Natural killer cell (primary cell): ENCODE measurements at regions not wholly inside any gene's neighbourhood (a gene's known extent, or its start where the extent isn't known, plus 50 kb on each side); places are given as distances from the start of the nearest gene placed in this dataset.

Source experiments
- ATAC-seq, 3 donors: fragments of 150-1000 bp in 2 of 3; fragments of 200-7000 bp in 1 of 3; cut with Tn5 transposase; 1 replicate in 1 of 3; 2 replicates in 2 of 3; pipeline ENCODE4 v1.10.0; 2021; ENCODE audit warnings: mild to moderate bottlenecking in 2 of 3, moderate library complexity in 2 of 3
- DNase-seq, 2 donors: peaks; one replicate each; pipeline versions ENCODE4 v3.0.0 to v3.0.0-alpha.2; 2013 to 2021; ENCODE audit warnings: mixed read lengths in 1 of 2
- H3K27ac ChIP-seq: one replicate; pipeline ENCODE4 v1.5.1; 2013; ENCODE audit warnings: mild to moderate bottlenecking, low read length
- H3K27me3 ChIP-seq: one replicate; pipeline ENCODE4 v1.6.1; 2013; ENCODE audit warnings: low read length; ENCODE audit not compliant: control insufficient read depth, insufficient read depth
- H3K36me3 ChIP-seq: one replicate; pipeline ENCODE4 v1.6.1; 2013; ENCODE audit warnings: low read length; ENCODE audit not compliant: control insufficient read depth, insufficient read depth
- H3K4me1 ChIP-seq: one replicate; pipeline ENCODE4 v1.6.1; 2013; ENCODE audit warnings: low read length; ENCODE audit not compliant: control insufficient read depth, insufficient read depth
- H3K4me3 ChIP-seq: one replicate; pipeline ENCODE4 v1.5.1; 2013; ENCODE audit warnings: low read length
- H3K9me3 ChIP-seq: one replicate; pipeline ENCODE4 v1.6.1; 2013; ENCODE audit warnings: low read length; ENCODE audit not compliant: control insufficient read depth, insufficient read depth
- H3K27ac Mint-ChIP-seq, 2 donors: one replicate each; pipeline ENCODE4 v1.8.0; 2022; ENCODE audit warnings: mild to moderate bottlenecking in 2 of 2, mixed read lengths in 2 of 2, moderate library complexity in 1 of 2
- H3K27me3 Mint-ChIP-seq, 2 donors: one replicate each; pipeline ENCODE4 v1.8.0; 2022; ENCODE audit warnings: low read depth in 2 of 2, mixed read lengths in 2 of 2
- H3K36me3 Mint-ChIP-seq: one replicate; pipeline ENCODE4 v1.8.0; 2022; ENCODE audit warnings: mixed read lengths
- H3K4me1 Mint-ChIP-seq, 2 donors: one replicate each; pipeline ENCODE4 v1.8.0; 2022; ENCODE audit warnings: mixed read lengths in 2 of 2
- H3K4me3 Mint-ChIP-seq: one replicate; pipeline ENCODE4 v1.8.0; 2022; ENCODE audit warnings: mild to moderate bottlenecking, moderate library complexity, mixed read lengths
- H3K9me3 Mint-ChIP-seq, 2 donors: one replicate each; pipeline ENCODE4 v1.8.0; 2022; ENCODE audit warnings: mixed read lengths in 2 of 2
- WGBS: methylation state at CpG from one replicate; pipeline ENCODE4 v1.1.7; 2013; ENCODE audit warnings: missing lambda C conversion rate; ENCODE audit not compliant: insufficient coverage; 5-methylcytosine and 5-hydroxymethylcytosine counted together
- intact Hi-C: fragments of 100-400 bp; cut with micrococcal nuclease; formaldehyde crosslinking; loops from one replicate; pipeline ENCODE4 v1.14.2; 2022
- TF ChIP-seq, protein P1 (sequence below): fragments of 200-600 bp; IDR thresholded peaks from one replicate; pipeline ENCODE4 v1.8.0; 2022; ENCODE audit warnings: antibody characterized with exemption

GRCh38 chr3:18264361-18264760 is 160.8 kb downstream of the SATB1 start:
- intact Hi-C loops, result no loop called here
- Histone ChIP-seq H3K9me3 (no peaks in the 10 kb centered on the region), H3K36me3 (no peaks in the 10 kb centered on the region), H3K27me3 (no peaks in the 10 kb centered on the region), H3K27ac (no peak overlapping the region), H3K4me1 (no peaks in the 10 kb centered on the region), H3K4me3 (no peak overlapping the region)
- H3K4me1 Mint-ChIP-seq, result no peaks in the 10 kb centered on the region
- TF ChIP-seq, protein P1, sequence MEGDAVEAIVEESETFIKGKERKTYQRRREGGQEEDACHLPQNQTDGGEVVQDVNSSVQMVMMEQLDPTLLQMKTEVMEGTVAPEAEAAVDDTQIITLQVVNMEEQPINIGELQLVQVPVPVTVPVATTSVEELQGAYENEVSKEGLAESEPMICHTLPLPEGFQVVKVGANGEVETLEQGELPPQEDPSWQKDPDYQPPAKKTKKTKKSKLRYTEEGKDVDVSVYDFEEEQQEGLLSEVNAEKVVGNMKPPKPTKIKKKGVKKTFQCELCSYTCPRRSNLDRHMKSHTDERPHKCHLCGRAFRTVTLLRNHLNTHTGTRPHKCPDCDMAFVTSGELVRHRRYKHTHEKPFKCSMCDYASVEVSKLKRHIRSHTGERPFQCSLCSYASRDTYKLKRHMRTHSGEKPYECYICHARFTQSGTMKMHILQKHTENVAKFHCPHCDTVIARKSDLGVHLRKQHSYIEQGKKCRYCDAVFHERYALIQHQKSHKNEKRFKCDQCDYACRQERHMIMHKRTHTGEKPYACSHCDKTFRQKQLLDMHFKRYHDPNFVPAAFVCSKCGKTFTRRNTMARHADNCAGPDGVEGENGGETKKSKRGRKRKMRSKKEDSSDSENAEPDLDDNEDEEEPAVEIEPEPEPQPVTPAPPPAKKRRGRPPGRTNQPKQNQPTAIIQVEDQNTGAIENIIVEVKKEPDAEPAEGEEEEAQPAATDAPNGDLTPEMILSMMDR, result no peak
- H3K27me3 Mint-ChIP-seq, result peaks cover 0 to 4% of the 10 kb centered on the region in 2 donors
- no peaks in the 10 kb centered on the region for H3K9me3 Mint-ChIP-seq
- no peaks in the 10 kb centered on the region for H3K36me3 Mint-ChIP-seq
- 95% methylated on average over 2 of the region's 2 CpGs for WGBS
- DNase-seq (no peak), ATAC-seq (no peak)
- no peak overlapping the region for H3K4me3 Mint-ChIP-seq
- no peak overlapping the region for H3K27ac Mint-ChIP-seq

- H3K27me3 ChIP-seq, result no peaks in the 10 kb centered on the region
- H3K36me3 Mint-ChIP-seq, result no peaks in the 10 kb centered on the region
- H3K27ac ChIP-seq, result no peak overlapping the region
- H3K4me3 Mint-ChIP-seq, result no peak overlapping the region
- H3K27ac Mint-ChIP-seq, result no peak overlapping the region
- H3K9me3 ChIP-seq, result no peaks in the 10 kb centered on the region
- H3K4me1 Mint-ChIP-seq, result no peaks in the 10 kb centered on the region
- 93% methylated on average over 7 of the region's 7 CpGs for WGBS
- DNase-seq (no peak), ATAC-seq (no peak)
- no peak overlapping the region for H3K4me3 ChIP-seq
- TF ChIP-seq, protein P1, result no peak
- H3K9me3 Mint-ChIP-seq, result no peaks in the 10 kb centered on the region
- H3K4me1 ChIP-seq, result no peaks in the 10 kb centered on the region
- intact Hi-C loops, result no loop called here
- no peaks in the 10 kb centered on the region for H3K36me3 ChIP-seq
- peaks cover 0 to 3% of the 10 kb centered on the region in 2 donors for H3K27me3 Mint-ChIP-seq
Observed at GRCh38 chr3:18258492-18258891, 166.6 kb downstream of the SATB1 start.

DNA sequence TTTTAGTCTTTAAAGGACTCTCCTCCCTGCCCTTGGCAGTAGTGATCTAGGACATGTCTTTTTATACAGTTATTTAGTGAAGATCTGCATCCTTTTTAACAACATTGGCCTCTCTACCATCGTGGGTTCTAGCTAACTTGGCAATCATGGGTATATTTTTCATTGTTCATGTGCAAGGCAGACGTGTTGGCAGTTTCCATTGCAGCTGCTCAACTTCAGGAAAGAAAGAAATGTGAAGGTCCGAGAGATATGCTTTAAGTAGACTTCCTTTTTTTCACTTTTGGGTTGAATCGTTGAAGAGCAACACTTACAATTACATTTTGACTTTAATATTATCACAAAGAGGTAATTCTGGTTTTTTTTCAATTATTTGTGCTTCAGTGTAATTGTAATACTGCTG is 172.6 kb downstream of the SATB1 start:
- WGBS, result 11% methylated on average over 2 of the region's 4 CpGs
- H3K27me3 Mint-ChIP-seq, result peaks cover 3 to 12% of the 10 kb centered on the region in 2 donors
- intact Hi-C loops, result no loop called here

DNA sequence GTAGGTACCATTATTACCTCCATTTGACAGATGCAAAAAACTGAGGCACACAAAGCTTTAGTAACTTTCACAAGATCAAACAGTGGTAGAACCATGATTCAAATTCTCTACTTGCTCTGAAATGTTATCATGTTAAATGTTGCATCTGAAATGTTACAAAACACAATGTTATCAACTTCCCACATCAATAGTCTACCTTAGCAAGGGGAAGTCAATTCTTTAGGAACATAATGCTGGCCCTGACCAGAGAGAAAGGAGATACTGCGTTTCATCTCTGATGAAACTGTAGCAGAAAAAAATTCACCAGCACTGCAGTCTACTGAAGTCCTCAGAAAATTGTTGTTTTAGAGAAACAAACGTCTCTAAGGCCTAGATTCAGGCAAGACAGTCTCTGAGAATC is 174.1 kb downstream of the SATB1 start:
- TF ChIP-seq, protein P1, result no peak
- no peaks in the 10 kb centered on the region for H3K4me1 Mint-ChIP-seq
- peak in 1 of 3 donors; percentile 48 for ATAC-seq
- H3K27ac Mint-ChIP-seq, result no peak overlapping the region
- Histone ChIP-seq H3K4me3 (no peak overlapping the region), H3K27me3 (no peaks in the 10 kb centered on the region), H3K4me1 (no peaks in the 10 kb centered on the region), H3K9me3 (no peaks in the 10 kb centered on the region), H3K36me3 (no peaks in the 10 kb centered on the region), H3K27ac (no peak overlapping the region)
- intact Hi-C loops, result no loop called here
- peaks cover 3 to 12% of the 10 kb centered on the region in 2 donors for H3K27me3 Mint-ChIP-seq
- H3K9me3 Mint-ChIP-seq, result no peaks in the 10 kb centered on the region
- H3K4me3 Mint-ChIP-seq, result no peak overlapping the region
- no peaks in the 10 kb centered on the region for H3K36me3 Mint-ChIP-seq
- DNase-seq, result no peak
- WGBS, result 61% methylated on average over 2 of the region's 2 CpGs

More for the DNA sequence above, 172.6 kb downstream of the SATB1 start:
- TF ChIP-seq, protein P1, result no peak
- no peak overlapping the region for H3K4me3 Mint-ChIP-seq
- Histone ChIP-seq H3K36me3 (no peaks in the 10 kb centered on the region), H3K9me3 (no peaks in the 10 kb centered on the region), H3K27ac (no peak overlapping the region), H3K4me1 (no peaks in the 10 kb centered on the region), H3K4me3 (no peak overlapping the region), H3K27me3 (no peaks in the 10 kb centered on the region)
- no peak overlapping the region for H3K27ac Mint-ChIP-seq
- no peak for DNase-seq
- H3K4me1 Mint-ChIP-seq, result no peaks in the 10 kb centered on the region
- no peak for ATAC-seq
- H3K9me3 Mint-ChIP-seq, result no peaks in the 10 kb centered on the region
- no peaks in the 10 kb centered on the region for H3K36me3 Mint-ChIP-seq
